ENCODE measurements at regions not wholly inside any gene's neighbourhood (a gene's known extent, or its start where the extent isn't known, plus 50 kb on each side); places are given as distances from the start of the nearest gene placed in this dataset.
A peak's percentile ranks its signal among the peaks of the same experiment; 100 is the strongest.
"Not testable (repeated sequence)": the region's sequence is repeated elsewhere in the genome, so short reads cannot be mapped to it uniquely, and the experiment has no call there.

DNA sequence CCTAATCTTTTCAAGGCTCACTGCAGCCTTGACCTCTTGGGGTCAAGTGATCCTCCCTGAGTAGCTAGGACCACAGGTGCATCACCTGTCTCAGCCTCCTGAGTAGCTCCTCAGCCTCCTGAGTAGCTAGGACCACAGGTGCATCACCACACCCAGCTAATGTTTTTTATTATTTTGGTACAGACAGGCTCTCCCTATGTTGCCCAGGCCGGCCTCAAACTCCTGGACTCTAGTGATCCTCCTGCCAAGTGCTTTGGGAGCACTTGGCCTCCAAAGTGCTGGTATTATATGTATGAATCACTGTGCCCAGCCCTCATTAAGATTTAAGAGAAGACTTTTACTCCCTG, 58.5 kb upstream of the S1PR1 start:
- H3K4me1 Mint-ChIP-seq (ENCODE audit: low read depth): peaks cover 5% of the 10 kb centered on the region
- DNase-seq (ENCODE audit: low spot score): no peak
- H3K27ac Mint-ChIP-seq (ENCODE audit: unreplicated experiment): no peak overlapping the region

DNA sequence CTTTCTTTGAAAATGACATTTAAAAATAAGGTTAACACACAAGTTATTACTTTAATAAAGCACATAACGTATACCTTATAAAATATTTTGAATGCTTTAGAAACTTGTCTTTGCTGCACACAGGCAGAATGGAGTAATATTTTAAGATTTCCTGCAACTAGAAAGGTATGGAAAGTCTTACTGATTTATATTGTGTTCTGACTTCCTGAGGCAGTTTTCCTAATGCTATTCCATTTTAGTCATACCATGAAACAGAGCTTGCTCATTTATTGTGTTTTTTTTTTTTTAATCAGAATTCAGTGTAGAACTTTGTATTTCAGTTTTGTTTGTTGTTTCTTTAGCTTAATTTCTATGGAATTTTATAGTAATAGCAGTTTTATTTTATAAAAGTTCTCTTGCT, 60.9 kb upstream of the S1PR1 start:
- TF ChIP-seq, protein P1, sequence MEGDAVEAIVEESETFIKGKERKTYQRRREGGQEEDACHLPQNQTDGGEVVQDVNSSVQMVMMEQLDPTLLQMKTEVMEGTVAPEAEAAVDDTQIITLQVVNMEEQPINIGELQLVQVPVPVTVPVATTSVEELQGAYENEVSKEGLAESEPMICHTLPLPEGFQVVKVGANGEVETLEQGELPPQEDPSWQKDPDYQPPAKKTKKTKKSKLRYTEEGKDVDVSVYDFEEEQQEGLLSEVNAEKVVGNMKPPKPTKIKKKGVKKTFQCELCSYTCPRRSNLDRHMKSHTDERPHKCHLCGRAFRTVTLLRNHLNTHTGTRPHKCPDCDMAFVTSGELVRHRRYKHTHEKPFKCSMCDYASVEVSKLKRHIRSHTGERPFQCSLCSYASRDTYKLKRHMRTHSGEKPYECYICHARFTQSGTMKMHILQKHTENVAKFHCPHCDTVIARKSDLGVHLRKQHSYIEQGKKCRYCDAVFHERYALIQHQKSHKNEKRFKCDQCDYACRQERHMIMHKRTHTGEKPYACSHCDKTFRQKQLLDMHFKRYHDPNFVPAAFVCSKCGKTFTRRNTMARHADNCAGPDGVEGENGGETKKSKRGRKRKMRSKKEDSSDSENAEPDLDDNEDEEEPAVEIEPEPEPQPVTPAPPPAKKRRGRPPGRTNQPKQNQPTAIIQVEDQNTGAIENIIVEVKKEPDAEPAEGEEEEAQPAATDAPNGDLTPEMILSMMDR (IDR thresholded peaks at IDR 0.05): no peak
- no peaks in the 10 kb centered on the region for H3K36me3 Mint-ChIP-seq (ENCODE audit: low read depth)
- H3K27ac Mint-ChIP-seq (ENCODE audit: unreplicated experiment): no peak overlapping the region
- peaks cover 5% of the 10 kb centered on the region for H3K4me1 Mint-ChIP-seq (ENCODE audit: low read depth)
- H3K4me3 Mint-ChIP-seq (ENCODE audit: unreplicated experiment): no peak overlapping the region
- DNase-seq (ENCODE audit: low spot score): no peak
- H3K9me3 Mint-ChIP-seq (ENCODE audit: low read depth): no peaks in the 10 kb centered on the region
- no peaks in the 10 kb centered on the region for H3K27me3 Mint-ChIP-seq (ENCODE audit: low read depth)

More for the DNA sequence above, 58.5 kb upstream of the S1PR1 start:
- H3K36me3 Mint-ChIP-seq (ENCODE audit: low read depth): no peaks in the 10 kb centered on the region
- no peak overlapping the region for H3K4me3 Mint-ChIP-seq (ENCODE audit: unreplicated experiment)
- TF ChIP-seq, protein P1 (IDR thresholded peaks at IDR 0.05): no peak
- H3K27me3 Mint-ChIP-seq (ENCODE audit: low read depth): peaks cover 2% of the 10 kb centered on the region
- H3K9me3 Mint-ChIP-seq (ENCODE audit: low read depth): no peaks in the 10 kb centered on the region

DNA sequence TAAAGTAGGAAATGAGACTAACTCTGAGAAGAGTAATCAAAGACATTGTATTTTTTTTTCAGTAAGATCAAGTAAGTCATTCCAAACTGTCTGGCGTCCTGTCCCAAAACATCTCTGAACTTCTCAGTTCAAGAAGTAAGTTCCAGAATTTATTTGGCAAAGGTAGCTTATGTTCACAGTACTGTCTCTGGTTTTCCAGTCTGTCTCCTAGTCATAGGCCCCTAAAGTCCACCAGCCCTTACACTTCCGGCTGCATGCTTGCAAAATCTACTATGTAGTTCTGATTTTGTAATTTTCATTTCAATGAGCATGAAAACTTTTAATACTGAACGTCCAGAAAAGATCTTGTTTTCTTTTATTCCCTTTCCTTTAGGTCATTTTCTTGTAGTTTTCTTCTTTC, 61.4 kb upstream of the S1PR1 start:
- TF ChIP-seq, protein P1 (IDR thresholded peaks at IDR 0.05): no peak
- H3K4me3 Mint-ChIP-seq (ENCODE audit: unreplicated experiment): no peak overlapping the region
- DNase-seq (ENCODE audit: low spot score): no peak
- no peaks in the 10 kb centered on the region for H3K36me3 Mint-ChIP-seq (ENCODE audit: low read depth)
- H3K4me1 Mint-ChIP-seq (ENCODE audit: low read depth): peaks cover 5% of the 10 kb centered on the region
- no peaks in the 10 kb centered on the region for H3K9me3 Mint-ChIP-seq (ENCODE audit: low read depth)
- H3K27ac Mint-ChIP-seq (ENCODE audit: unreplicated experiment): no peak overlapping the region
- no peaks in the 10 kb centered on the region for H3K27me3 Mint-ChIP-seq (ENCODE audit: low read depth)

DNA sequence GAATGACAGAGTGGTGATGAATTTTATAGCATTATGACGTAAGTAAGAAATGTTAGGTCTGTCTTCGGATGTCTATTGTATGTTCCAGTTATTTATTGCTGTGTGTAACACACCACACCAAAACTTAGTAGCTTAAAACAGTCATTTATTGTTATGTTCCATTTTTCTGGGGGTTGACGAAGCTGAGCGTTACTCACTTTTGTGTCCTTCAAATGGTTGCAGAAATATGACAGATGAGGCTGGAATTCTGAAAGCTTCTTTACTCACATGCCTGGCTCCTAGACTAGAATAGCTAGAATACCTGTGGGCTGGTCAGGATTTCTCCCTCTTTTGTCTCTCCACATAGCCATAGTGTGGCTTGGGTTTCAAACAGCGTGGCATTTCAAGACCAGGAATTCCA, 62.1 kb upstream of the S1PR1 start:
- Mint-ChIP-seq H3K27me3 (ENCODE audit: low read depth) (no peaks in the 10 kb centered on the region), H3K36me3 (ENCODE audit: low read depth) (no peaks in the 10 kb centered on the region), H3K27ac (ENCODE audit: unreplicated experiment) (peak overlapping the region; percentile 58), H3K4me3 (ENCODE audit: unreplicated experiment) (no peak overlapping the region), H3K4me1 (ENCODE audit: low read depth) (peaks cover 5% of the 10 kb centered on the region), H3K9me3 (ENCODE audit: low read depth) (no peaks in the 10 kb centered on the region)
- TF ChIP-seq, protein P1 (IDR thresholded peaks at IDR 0.05): no peak
- no peak for DNase-seq (ENCODE audit: low spot score)

DNA sequence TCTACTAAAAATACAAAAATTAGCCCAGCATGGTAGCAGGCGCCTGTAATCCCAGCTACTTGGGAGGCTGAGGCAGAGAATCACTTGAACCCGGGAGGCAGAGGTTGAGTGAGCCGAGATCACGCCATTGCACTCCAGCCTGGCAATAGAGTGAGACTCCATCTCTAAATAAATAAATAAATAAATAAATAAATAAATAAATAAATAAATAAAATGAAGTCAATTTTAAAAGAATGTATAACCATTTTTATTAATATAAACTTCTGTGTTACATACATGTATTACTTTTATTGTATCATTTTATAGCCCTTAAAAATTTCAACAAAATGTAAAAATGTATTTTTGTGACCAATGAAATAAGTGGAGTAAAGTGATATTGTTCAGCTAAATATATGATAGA, 62.5 kb upstream of the S1PR1 start:
- H3K9me3 Mint-ChIP-seq (ENCODE audit: low read depth); H3K4me3 Mint-ChIP-seq (ENCODE audit: unreplicated experiment); H3K27me3 Mint-ChIP-seq (ENCODE audit: low read depth); H3K4me1 Mint-ChIP-seq (ENCODE audit: low read depth); H3K27ac Mint-ChIP-seq (ENCODE audit: unreplicated experiment); DNase-seq (ENCODE audit: low spot score); H3K36me3 Mint-ChIP-seq (ENCODE audit: low read depth): not testable (repeated sequence)

DNA sequence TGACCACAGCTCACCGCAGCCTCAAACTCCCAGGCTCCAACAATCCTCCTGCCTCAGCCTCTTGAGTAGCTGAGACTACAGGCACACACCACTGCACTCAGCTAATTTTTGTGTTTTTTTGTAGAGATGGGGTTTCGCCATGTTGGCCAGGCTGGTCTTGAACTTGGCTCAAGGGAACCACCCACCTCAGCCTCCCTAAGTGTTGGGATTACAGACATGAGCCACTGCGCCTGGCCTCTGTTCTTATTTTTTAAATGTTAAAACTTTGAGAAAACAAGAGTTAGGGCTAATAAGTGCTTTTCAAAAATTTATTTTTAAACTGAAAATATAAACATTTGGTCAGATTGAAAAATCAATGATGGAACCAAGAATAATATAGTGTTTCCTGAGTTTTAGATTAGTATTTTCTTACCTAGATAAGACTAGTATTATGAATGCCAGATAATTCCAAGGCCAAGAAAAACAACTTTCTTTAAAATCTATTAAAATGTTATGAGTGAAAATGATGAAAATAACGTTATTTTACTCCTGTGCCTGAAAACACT, 66.2 kb upstream of the S1PR1 start:
- Mint-ChIP-seq H3K9me3 (ENCODE audit: low read depth) (no peaks in the 10 kb centered on the region), H3K36me3 (ENCODE audit: low read depth) (no peaks in the 10 kb centered on the region), H3K4me1 (ENCODE audit: low read depth) (peaks cover 5% of the 10 kb centered on the region), H3K4me3 (ENCODE audit: unreplicated experiment) (no peak overlapping the region), H3K27me3 (ENCODE audit: low read depth) (no peaks in the 10 kb centered on the region), H3K27ac (ENCODE audit: unreplicated experiment) (no peak overlapping the region)
- TF ChIP-seq, protein P1 (IDR thresholded peaks at IDR 0.05): no peak
- no peak for DNase-seq (ENCODE audit: low spot score)
